LNCAP (cell line): ENCODE measurements at regions not wholly inside any gene's neighbourhood (a gene's known extent, or its start where the extent isn't known, plus 50 kb on each side); places are given as distances from the start of the nearest gene placed in this dataset.

Source experiments
- CTCF ChIP-seq: fragments of 450-650 bp; IDR thresholded peaks from 2 replicates; pipeline ENCODE4 v1.5.1; 2017; ENCODE audit warnings: mild to moderate bottlenecking

- TF ChIP-seq CTCF = no peak
Observed at GRCh38 chr13:83423861-83424260, 458.4 kb downstream of the SLITRK1 start.

GRCh38 chr13:83423381-83423780 is 458.9 kb downstream of the SLITRK1 start:
- no peak for TF ChIP-seq CTCF

DNA sequence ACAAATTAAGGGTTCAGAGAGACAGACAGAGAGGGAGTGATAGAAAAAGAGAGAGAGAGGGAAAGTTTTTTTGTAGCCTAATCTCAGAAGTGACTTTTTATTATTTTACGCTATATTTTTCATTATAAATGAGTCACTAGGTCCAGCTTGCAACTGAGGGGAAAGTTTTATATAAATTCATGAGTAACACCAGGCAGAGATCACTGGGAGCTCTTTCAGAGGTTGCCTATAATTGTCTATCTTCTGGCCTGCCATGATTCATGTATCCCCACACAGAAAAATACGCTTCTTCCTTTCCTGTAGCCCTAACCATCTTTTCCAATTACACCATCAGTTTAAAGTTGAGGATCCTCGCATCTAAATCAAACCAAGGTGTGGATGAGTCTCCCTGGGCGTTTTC is 467.9 kb downstream of the SLITRK1 start:
- TF ChIP-seq CTCF = no peak

- TF ChIP-seq CTCF = no peak
Observed at GRCh38 chr13:83386609-83387008, 495.7 kb downstream of the SLITRK1 start.

DNA sequence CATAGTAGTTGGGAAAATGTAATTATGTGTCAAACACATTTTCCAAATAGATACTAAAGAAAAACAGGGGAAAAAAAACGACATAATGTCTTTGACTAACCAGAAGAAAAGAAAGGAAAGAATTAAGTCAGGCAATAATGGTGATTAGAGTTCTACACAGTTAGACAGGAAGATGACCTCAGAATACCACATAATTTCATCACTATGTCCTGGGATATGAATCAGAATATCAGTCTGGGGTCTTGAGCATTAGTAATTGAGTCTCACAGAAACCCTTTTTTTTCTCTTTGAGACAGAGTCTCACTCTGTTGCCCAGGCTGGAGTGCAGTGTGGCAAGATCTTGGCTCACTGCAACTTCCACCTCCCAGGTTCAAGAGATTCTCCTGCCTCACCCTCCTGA is 503.4 kb downstream of the SLITRK1 start:
- TF ChIP-seq CTCF = no peak

DNA sequence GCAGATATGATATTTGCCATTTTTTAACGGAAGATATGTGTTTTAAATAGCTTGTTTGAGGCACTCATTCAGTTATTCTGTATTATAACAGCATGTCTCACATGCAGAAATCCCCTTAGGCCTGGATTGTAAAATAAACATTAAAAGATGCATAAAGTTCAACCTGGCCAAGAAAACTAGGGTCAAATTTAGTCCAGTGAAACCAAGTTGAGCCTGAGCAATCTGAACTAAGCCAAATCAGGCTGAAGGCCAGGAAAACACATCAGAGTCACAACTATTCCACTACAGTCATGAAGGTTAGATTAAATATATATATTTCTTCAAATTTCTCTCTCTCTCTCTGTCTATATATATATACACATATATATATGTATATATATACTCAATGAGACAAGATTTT is 504.8 kb downstream of the SLITRK1 start:
- no peak for TF ChIP-seq CTCF

GRCh38 chr13:83372786-83373185 is 509.5 kb downstream of the SLITRK1 start:
- TF ChIP-seq CTCF = no peak

DNA sequence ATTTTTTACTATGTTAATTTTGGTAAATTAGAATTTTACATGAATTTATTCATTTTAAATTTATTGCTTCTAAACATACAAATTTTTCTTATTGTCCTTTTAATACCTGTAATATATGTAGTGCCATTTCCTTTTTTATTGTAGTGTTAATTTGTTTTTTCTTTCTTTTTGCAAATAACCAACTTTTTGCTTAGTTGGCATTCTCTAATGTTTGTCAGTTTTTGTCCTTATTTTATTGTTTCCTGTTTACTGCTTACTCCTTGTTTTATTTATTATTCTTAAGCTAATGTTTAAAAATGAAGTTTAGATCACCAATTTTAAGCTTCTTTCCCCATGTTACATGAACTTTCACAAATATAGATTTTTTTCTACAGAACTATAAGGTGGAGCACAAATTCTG is 516.6 kb downstream of the SLITRK1 start:
- TF ChIP-seq CTCF = no peak
